ENCODE measurements at regions not wholly inside any gene's neighbourhood (a gene's known extent, or its start where the extent isn't known, plus 50 kb on each side); places are given as distances from the start of the nearest gene placed in this dataset.
A peak's percentile ranks its signal among the peaks of the same experiment; 100 is the strongest.
"Not testable (repeated sequence)": the region's sequence is repeated elsewhere in the genome, so short reads cannot be mapped to it uniquely, and the experiment has no call there.

DNA sequence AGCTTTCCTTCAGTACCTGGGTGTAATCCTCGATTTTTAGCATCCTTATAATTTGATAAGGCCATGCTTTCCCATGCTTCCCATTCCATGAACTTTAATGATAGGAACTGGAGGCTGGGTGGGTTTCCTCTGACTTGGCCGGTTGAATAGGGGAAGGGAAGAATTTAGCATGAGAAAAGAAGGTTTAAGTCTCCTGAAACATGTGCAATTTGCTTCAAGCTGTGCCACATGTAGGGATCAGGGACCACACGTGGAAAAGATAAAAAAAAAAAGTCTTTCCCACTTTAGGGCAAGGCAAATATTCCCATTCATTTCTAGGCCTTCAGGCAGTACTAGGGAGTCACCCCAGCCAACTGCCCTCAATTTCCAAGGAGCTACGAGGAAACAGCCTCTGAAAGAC is 900.3 kb downstream of the DSC3 start:
- no peak overlapping the region for H3K4ac ChIP-seq (ENCODE audit: low read depth, low read length)
- H3K4me1 ChIP-seq (ENCODE audit: control insufficient read depth in 1 of 2, insufficient read depth in 2 of 2, low read length in 2 of 2) = no peaks in the 10 kb centered on the region
- H3K23ac ChIP-seq (ENCODE audit: low read length) = no peak overlapping the region
- H3K27ac ChIP-seq (ENCODE audit: low read depth, low read length) = no peak overlapping the region
- WGBS (ENCODE audit: extremely low coverage, insufficient coverage, insufficient read length) = no CpG with 5 or more reads among the region's 4 CpGs
- no peak overlapping the region for H2BK5ac ChIP-seq (ENCODE audit: low read depth, low read length, poor library complexity)
- H3K79me2 ChIP-seq (ENCODE audit: control insufficient read depth, insufficient read depth, low read length, poor library complexity) = no peaks in the 10 kb centered on the region
- no peak overlapping the region for H2AFZ ChIP-seq (ENCODE audit: insufficient read depth, low read length, poor library complexity)
- no peak overlapping the region for H3K18ac ChIP-seq (ENCODE audit: low read length)
- no peak overlapping the region for H3K4me3 ChIP-seq (ENCODE audit: low read depth, low read length)
- no peak overlapping the region for H2BK120ac ChIP-seq (ENCODE audit: insufficient read depth, low read length, poor library complexity)
- peaks cover 1% of the 10 kb centered on the region for H3K9me3 ChIP-seq (ENCODE audit: insufficient read depth, low read depth, low read length)
- no peak overlapping the region for H3K14ac ChIP-seq (ENCODE audit: low read length)
- no peak overlapping the region for H2AK5ac ChIP-seq (ENCODE audit: low read length)
- H3K27me3 ChIP-seq (ENCODE audit: insufficient read depth, low read length) = no peaks in the 10 kb centered on the region
- no peak overlapping the region for H2BK12ac ChIP-seq (ENCODE audit: low read length)
- no peak overlapping the region for H3K4me2 ChIP-seq (ENCODE audit: low read length)
- H3K36me3 ChIP-seq (ENCODE audit: control insufficient read depth in 1 of 2, insufficient read depth in 2 of 2, low read length in 2 of 2) = peaks cover 0 to 1% of the 10 kb centered on the region in 2 experiments
- no peaks in the 10 kb centered on the region for H3K79me1 ChIP-seq (ENCODE audit: low read length)
- no peak overlapping the region for H3K9ac ChIP-seq (ENCODE audit: low read length)
- DNase-seq = no peak
- H4K12ac ChIP-seq (ENCODE audit: low read depth, low read length) = no peak overlapping the region
- no peak overlapping the region for H4K8ac ChIP-seq (ENCODE audit: low read depth, low read length)
- H4K91ac ChIP-seq (ENCODE audit: low read depth, low read length) = no peak overlapping the region

DNA sequence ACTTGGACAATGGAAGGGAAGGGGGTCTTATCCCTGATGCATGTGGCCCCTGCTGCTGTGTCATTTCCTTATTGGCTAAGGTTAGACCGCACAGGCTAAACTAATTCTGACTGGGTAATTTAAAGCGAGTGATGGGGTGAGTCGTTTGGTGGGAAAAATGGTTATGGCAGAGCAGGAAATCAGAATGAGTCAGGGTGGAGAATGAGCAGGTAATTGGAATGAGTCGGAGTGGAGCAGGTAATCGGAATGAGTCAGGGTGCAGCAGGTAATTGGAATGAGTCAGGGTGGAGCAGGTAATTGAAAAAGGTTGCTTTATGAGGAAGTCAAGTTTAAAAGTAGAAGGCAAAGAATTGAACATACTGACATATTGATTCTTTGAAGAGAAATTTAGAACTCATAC is 901.0 kb downstream of the DSC3 start:
- not testable (repeated sequence) for H2AK5ac ChIP-seq (ENCODE audit: low read length); H3K18ac ChIP-seq (ENCODE audit: low read length); H3K79me2 ChIP-seq (ENCODE audit: control insufficient read depth, insufficient read depth, low read length, poor library complexity); H4K91ac ChIP-seq (ENCODE audit: low read depth, low read length); H3K9me3 ChIP-seq (ENCODE audit: insufficient read depth, low read depth, low read length); H3K9ac ChIP-seq (ENCODE audit: low read length); H3K27ac ChIP-seq (ENCODE audit: low read depth, low read length); H2BK5ac ChIP-seq (ENCODE audit: low read depth, low read length, poor library complexity); H3K4me2 ChIP-seq (ENCODE audit: low read length); H2BK120ac ChIP-seq (ENCODE audit: insufficient read depth, low read length, poor library complexity); H3K23ac ChIP-seq (ENCODE audit: low read length); H4K8ac ChIP-seq (ENCODE audit: low read depth, low read length); H2BK12ac ChIP-seq (ENCODE audit: low read length); H3K4me1 ChIP-seq (ENCODE audit: control insufficient read depth in 1 of 2, insufficient read depth in 2 of 2, low read length in 2 of 2); H3K36me3 ChIP-seq (ENCODE audit: control insufficient read depth in 1 of 2, insufficient read depth in 2 of 2, low read length in 2 of 2); H3K4me3 ChIP-seq (ENCODE audit: low read depth, low read length); H3K14ac ChIP-seq (ENCODE audit: low read length); H2AFZ ChIP-seq (ENCODE audit: insufficient read depth, low read length, poor library complexity); H3K4ac ChIP-seq (ENCODE audit: low read depth, low read length); H4K12ac ChIP-seq (ENCODE audit: low read depth, low read length); H3K79me1 ChIP-seq (ENCODE audit: low read length); H3K27me3 ChIP-seq (ENCODE audit: insufficient read depth, low read length)
- WGBS (ENCODE audit: extremely low coverage, insufficient coverage, insufficient read length) = 100% methylated on average over 2 of the region's 5 CpGs
- peak in 1 of 2 donors; percentile 3 for DNase-seq

- Histone ChIP-seq H3K9ac (ENCODE audit: low read length) (no peak overlapping the region), H3K36me3 (ENCODE audit: control insufficient read depth in 1 of 2, insufficient read depth in 2 of 2, low read length in 2 of 2) (peaks cover 0 to 1% of the 10 kb centered on the region in 2 experiments), H2BK120ac (ENCODE audit: insufficient read depth, low read length, poor library complexity) (no peak overlapping the region), H3K4ac (ENCODE audit: low read depth, low read length) (no peak overlapping the region), H2AFZ (ENCODE audit: insufficient read depth, low read length, poor library complexity) (no peak overlapping the region), H3K4me1 (ENCODE audit: control insufficient read depth in 1 of 2, insufficient read depth in 2 of 2, low read length in 2 of 2) (no peaks in the 10 kb centered on the region), H3K79me2 (ENCODE audit: control insufficient read depth, insufficient read depth, low read length, poor library complexity) (no peaks in the 10 kb centered on the region), H3K18ac (ENCODE audit: low read length) (no peak overlapping the region), H3K9me3 (ENCODE audit: insufficient read depth, low read depth, low read length) (peaks cover 1% of the 10 kb centered on the region), H3K23ac (ENCODE audit: low read length) (no peak overlapping the region), H3K4me3 (ENCODE audit: low read depth, low read length) (no peak overlapping the region), H3K27me3 (ENCODE audit: insufficient read depth, low read length) (no peaks in the 10 kb centered on the region), H4K12ac (ENCODE audit: low read depth, low read length) (no peak overlapping the region), H2BK5ac (ENCODE audit: low read depth, low read length, poor library complexity) (no peak overlapping the region), H3K14ac (ENCODE audit: low read length) (no peak overlapping the region), H4K8ac (ENCODE audit: low read depth, low read length) (no peak overlapping the region), H2AK5ac (ENCODE audit: low read length) (no peak overlapping the region), H3K27ac (ENCODE audit: low read depth, low read length) (no peak overlapping the region), H3K79me1 (ENCODE audit: low read length) (no peaks in the 10 kb centered on the region), H3K4me2 (ENCODE audit: low read length) (no peak overlapping the region), H4K91ac (ENCODE audit: low read depth, low read length) (no peak overlapping the region), H2BK12ac (ENCODE audit: low read length) (no peak overlapping the region)
- peak; percentile 30 to 41 for DNase-seq
- no CpG with 5 or more reads among the region's 5 CpGs for WGBS (ENCODE audit: extremely low coverage, insufficient coverage, insufficient read length)
Observed at GRCh38 chr18:30139631-30140287, 902.8 kb downstream of the DSC3 start.

DNA sequence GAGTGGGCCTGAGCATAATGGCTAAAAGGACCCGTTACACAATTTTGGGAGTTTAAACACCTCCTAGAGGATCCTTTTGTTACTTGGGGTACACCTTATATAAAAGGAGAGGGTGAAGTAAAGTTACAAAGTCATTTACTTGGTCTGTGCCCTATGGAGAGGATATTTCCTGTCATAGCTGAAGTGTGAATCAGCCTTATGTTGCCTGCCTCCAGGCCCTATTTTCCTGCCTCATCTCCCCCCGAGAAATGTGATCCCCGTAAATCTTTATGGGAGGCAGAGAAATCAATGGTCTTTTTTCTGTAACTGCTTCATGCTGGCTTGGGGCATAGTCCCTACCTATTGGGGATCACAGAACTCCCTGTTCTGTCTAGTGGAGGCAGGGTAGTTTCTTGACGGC is 906.6 kb downstream of the DSC3 start:
- WGBS (ENCODE audit: extremely low coverage, insufficient coverage, insufficient read length) = no CpG with 5 or more reads among the region's 4 CpGs
- Histone ChIP-seq H3K4me2 (ENCODE audit: low read length) (no peak overlapping the region), H2AK5ac (ENCODE audit: low read length) (no peak overlapping the region), H3K14ac (ENCODE audit: low read length) (no peak overlapping the region), H2BK12ac (ENCODE audit: low read length) (no peak overlapping the region), H3K4me3 (ENCODE audit: low read depth, low read length) (no peak overlapping the region), H3K9me3 (ENCODE audit: insufficient read depth, low read depth, low read length) (peaks cover 3% of the 10 kb centered on the region), H3K36me3 (ENCODE audit: control insufficient read depth in 1 of 2, insufficient read depth in 2 of 2, low read length in 2 of 2) (peaks cover 0 to 1% of the 10 kb centered on the region in 2 experiments), H4K12ac (ENCODE audit: low read depth, low read length) (no peak overlapping the region), H3K4me1 (ENCODE audit: control insufficient read depth in 1 of 2, insufficient read depth in 2 of 2, low read length in 2 of 2) (no peaks in the 10 kb centered on the region), H2AFZ (ENCODE audit: insufficient read depth, low read length, poor library complexity) (no peak overlapping the region), H2BK5ac (ENCODE audit: low read depth, low read length, poor library complexity) (no peak overlapping the region), H3K23ac (ENCODE audit: low read length) (no peak overlapping the region), H3K18ac (ENCODE audit: low read length) (no peak overlapping the region), H3K79me2 (ENCODE audit: control insufficient read depth, insufficient read depth, low read length, poor library complexity) (no peaks in the 10 kb centered on the region), H3K79me1 (ENCODE audit: low read length) (no peaks in the 10 kb centered on the region), H4K8ac (ENCODE audit: low read depth, low read length) (no peak overlapping the region), H3K9ac (ENCODE audit: low read length) (no peak overlapping the region), H2BK120ac (ENCODE audit: insufficient read depth, low read length, poor library complexity) (no peak overlapping the region), H4K91ac (ENCODE audit: low read depth, low read length) (no peak overlapping the region), H3K27me3 (ENCODE audit: insufficient read depth, low read length) (no peaks in the 10 kb centered on the region), H3K27ac (ENCODE audit: low read depth, low read length) (no peak overlapping the region), H3K4ac (ENCODE audit: low read depth, low read length) (no peak overlapping the region)
- no peak for DNase-seq
